GM23338 (cell line): ENCODE measurements at regions not wholly inside any gene's neighbourhood (a gene's known extent, or its start where the extent isn't known, plus 50 kb on each side); places are given as distances from the start of the nearest gene placed in this dataset.
A peak's percentile ranks its signal among the peaks of the same experiment; 100 is the strongest.

ENCODE experiments used
- ATAC-seq: fragments of 200-7000 bp; cut with Tn5 transposase; 3 replicates; pipeline ENCODE4 v1.9.1; 2020
- DNase-seq: peaks from one replicate; pipeline ENCODE4 v3.0.0-alpha.2; 2015; ENCODE audit warnings: low spot score
- H2AFZ ChIP-seq: fragments of 200-600 bp; sonication (generic); 2 replicates; pipeline ENCODE4 v1.8.0; 2016; ENCODE audit warnings: antibody characterized with exemption, mild to moderate bottlenecking, moderate library complexity
- H3F3A ChIP-seq: fragments of 200-600 bp; sonication (generic); replicated peaks from 2 replicates; pipeline ENCODE4 v1.8.0; 2017; ENCODE audit warnings: antibody characterized with exemption, mixed run types, low read depth
- H3K27ac ChIP-seq: fragments of 200-600 bp; sonication (generic); 2 replicates; pipeline ENCODE4 v1.6.1; 2016; ENCODE audit warnings: low read depth
- H3K27me3 ChIP-seq: fragments of 200-600 bp; sonication (generic); 2 replicates; pipeline ENCODE4 v1.8.0; 2016; ENCODE audit warnings: mild to moderate bottlenecking, mixed run types, moderate library complexity; ENCODE audit not compliant: insufficient read depth
- H3K36me3 ChIP-seq: fragments of 200-600 bp; sonication (generic); 2 replicates; pipeline ENCODE4 v1.8.0; 2016; ENCODE audit warnings: mild to moderate bottlenecking; ENCODE audit not compliant: insufficient read depth
- H3K4me1 ChIP-seq: fragments of 200-600 bp; sonication (generic); 2 replicates; pipeline ENCODE4 v1.8.0; 2016; ENCODE audit warnings: mild to moderate bottlenecking, moderate library complexity; ENCODE audit not compliant: insufficient read depth
- H3K4me2 ChIP-seq: fragments of 200-600 bp; sonication (generic); 2 replicates; pipeline ENCODE4 v1.7.1; 2017; ENCODE audit warnings: mixed run types
- H3K4me3 ChIP-seq: fragments of 200-600 bp; sonication (generic); 2 replicates; pipeline ENCODE4 v1.6.1; 2016; ENCODE audit warnings: mixed run types
- H3K79me2 ChIP-seq: fragments of 200-600 bp; sonication (generic); replicated peaks from 2 replicates; pipeline ENCODE4 v1.8.0; 2017; ENCODE audit warnings: mild to moderate bottlenecking; ENCODE audit not compliant: insufficient read depth
- H3K9me2 ChIP-seq: fragments of 200-600 bp; sonication (generic); 2 replicates; pipeline ENCODE4 v1.8.0; 2017; ENCODE audit not compliant: insufficient read depth
- H4K20me1 ChIP-seq: fragments of 200-600 bp; sonication (generic); replicated peaks from 2 replicates; pipeline ENCODE4 v1.8.0; 2017; ENCODE audit warnings: mild to moderate bottlenecking; ENCODE audit not compliant: insufficient read depth
- H3K27ac Mint-ChIP-seq: 2 replicates; pipeline ENCODE4 v1.8.0; 2020; ENCODE audit warnings: inconsistent platforms, mild to moderate bottlenecking, moderate library complexity, mixed read lengths
- H3K27me3 Mint-ChIP-seq: 3 replicates; pipeline ENCODE4 v1.8.0; 2022; ENCODE audit warnings: low read depth, mild to moderate bottlenecking, moderate library complexity, mixed read lengths, inconsistent platforms; ENCODE audit not compliant: insufficient read depth, poor library complexity
- H3K36me3 Mint-ChIP-seq: 3 replicates; pipeline ENCODE4 v1.8.0; 2021; ENCODE audit warnings: low read depth, mild to moderate bottlenecking, inconsistent platforms, moderate library complexity, mixed read lengths
- H3K4me1 Mint-ChIP-seq: 3 replicates; pipeline ENCODE4 v1.8.0; 2020; ENCODE audit warnings: mild to moderate bottlenecking, inconsistent platforms, mixed read lengths
- H3K4me3 Mint-ChIP-seq: 3 replicates; pipeline ENCODE4 v1.8.0; 2021; ENCODE audit warnings: moderate library complexity, mild to moderate bottlenecking, inconsistent platforms, mixed read lengths
- H3K9me3 Mint-ChIP-seq: 3 replicates; pipeline ENCODE4 v1.8.0; 2020; ENCODE audit warnings: moderate library complexity, mild to moderate bottlenecking, inconsistent platforms, mixed read lengths
- CREB1 ChIP-seq: fragments of 250-450 bp; sonication (Bioruptor Pico); IDR thresholded peaks from 2 replicates; pipeline ENCODE4 v1.5.0; 2020; ENCODE audit warnings: low read depth, mild to moderate bottlenecking, moderate library complexity
- CTCF ChIP-seq, 2 experiments: fragments of 200-600 bp in 1 of 2; sonication (generic) in 1 of 2; conservative IDR thresholded peaks; 2 replicates each; pipeline versions ENCODE4 v1.5.1 to v1.6.1; 2016 to 2017; ENCODE audit warnings: antibody characterized with exemption in 2 of 2, low read depth in 2 of 2, mild to moderate bottlenecking in 2 of 2, moderate library complexity in 1 of 2
- EZH2 ChIP-seq: fragments of 200-600 bp; sonication (generic); IDR thresholded peaks from one replicate; pipeline ENCODE4 v1.8.0; 2017; ENCODE audit warnings: antibody characterized with exemption, mild to moderate bottlenecking, low read depth; ENCODE audit not compliant: unreplicated experiment
- ZNF462 ChIP-seq: fragments of 250-450 bp; sonication (Bioruptor Pico); IDR thresholded peaks from 2 replicates; pipeline ENCODE4 v1.5.0; 2020; ENCODE audit warnings: mild to moderate bottlenecking, moderate library complexity

- TF ChIP-seq ZNF462: no peak
- no peak for TF ChIP-seq EZH2
Measured at GRCh38 chr5:123671711-123672456, 159.9 kb downstream of the CSNK1G3 start (continued).

- no peak for ATAC-seq
- H3K27ac ChIP-seq: no peak overlapping the region
Measured at GRCh38 chr5:123671042-123671441, 159.1 kb downstream of the CSNK1G3 start.

More at GRCh38 chr5:123671042-123671441, 159.1 kb downstream of the CSNK1G3 start:
- Histone ChIP-seq H3K36me3 (no peaks in the 10 kb centered on the region), H4K20me1 (no peaks in the 10 kb centered on the region), H3K9me2 (no peaks in the 10 kb centered on the region), H3K4me3 (no peak overlapping the region), H3K27me3 (no peaks in the 10 kb centered on the region), H3K79me2 (no peaks in the 10 kb centered on the region), H3F3A (no peaks in the 10 kb centered on the region), H3K4me2 (no peak overlapping the region), H2AFZ (no peak overlapping the region), H3K4me1 (no peaks in the 10 kb centered on the region)
- TF ChIP-seq CTCF (conservative IDR thresholded peaks at IDR 0.05; ENCODE audit: low read depth in 2 of 2) (peak; percentile 70 to 92), CREB1 (CRISPR knock-in tag) (no peak)
- DNase-seq: peak; percentile 73
- H3K27ac Mint-ChIP-seq: no peak overlapping the region
- no peak overlapping the region for H3K4me3 Mint-ChIP-seq
- no peaks in the 10 kb centered on the region for H3K27me3 Mint-ChIP-seq
- H3K36me3 Mint-ChIP-seq: peaks cover 8% of the 10 kb centered on the region; the same call in 2 of the 3 replicates
- H3K9me3 Mint-ChIP-seq: peaks cover 11% of the 10 kb centered on the region
- peaks cover 21% of the 10 kb centered on the region for H3K4me1 Mint-ChIP-seq
